ENCODE measurements at regions not wholly inside any gene's neighbourhood (a gene's known extent, or its start where the extent isn't known, plus 50 kb on each side); places are given as distances from the start of the nearest gene placed in this dataset.

DNA sequence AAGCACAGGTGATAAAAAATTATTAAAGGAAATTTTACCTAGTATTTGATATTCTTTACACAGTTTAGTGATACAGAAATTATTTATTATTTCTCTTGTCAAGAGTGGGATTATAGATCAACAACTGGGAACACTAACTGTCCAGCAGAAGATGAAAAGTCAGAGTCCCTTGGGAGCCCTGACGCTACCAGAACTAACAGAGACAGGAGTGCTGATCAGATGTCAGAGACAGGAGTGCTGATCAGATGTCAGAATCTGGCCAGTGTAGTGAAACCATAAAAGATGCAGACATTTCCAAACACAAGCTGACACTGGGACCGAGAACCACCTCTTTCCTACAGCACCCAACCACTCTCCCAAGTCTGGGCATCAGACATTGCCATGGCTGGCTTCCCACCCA lies 828.2 kb downstream of the TNS3 start:
- no peak for TF ChIP-seq POLR2A (IDR thresholded peaks at IDR 0.05; ENCODE audit: low read depth, low read length)
- TF ChIP-seq TAF1 (IDR thresholded peaks at IDR 0.05; ENCODE audit: low read depth, low read length): no peak
- no peak for TF ChIP-seq POLR2AphosphoS5 (IDR thresholded peaks at IDR 0.05; ENCODE audit: low read depth, low read length)
